ENCODE measurements at regions not wholly inside any gene's neighbourhood (a gene's known extent, or its start where the extent isn't known, plus 50 kb on each side); places are given as distances from the start of the nearest gene placed in this dataset.

GRCh38 chr2:139374296-139374850, 594.2 kb upstream of the NXPH2 start:
- Histone ChIP-seq H3K4me1 (ENCODE audit: control insufficient read depth in 5 of 5, insufficient read depth in 5 of 5, low read length in 5 of 5) (no peaks in the 10 kb centered on the region), H3K4me3 (no peak overlapping the region), H3K36me3 (ENCODE audit: control insufficient read depth in 4 of 4, insufficient read depth in 4 of 4, low read length in 4 of 4) (no peaks in the 10 kb centered on the region), H3K9me3 (ENCODE audit: control insufficient read depth in 4 of 4, insufficient read depth in 3 of 4, low read length in 3 of 4) (no peaks in the 10 kb centered on the region), H3K27ac (ENCODE audit: low read depth in 1 of 2, low read length in 1 of 2) (no peak overlapping the region), H3K9ac (ENCODE audit: insufficient read depth in 1 of 2, low read length in 2 of 2) (no peak overlapping the region), H3K27me3 (ENCODE audit: control insufficient read depth in 3 of 3, insufficient read depth in 3 of 3, low read length in 2 of 3) (no peaks in the 10 kb centered on the region)
- DNase-seq (no peak), ATAC-seq (ENCODE audit: insufficient read depth, low FRiP score) (no peak)
- WGBS, 2 donors: 75 to 82% methylated on average over 4 of the region's 4 CpGs
- TF ChIP-seq, protein P1, sequence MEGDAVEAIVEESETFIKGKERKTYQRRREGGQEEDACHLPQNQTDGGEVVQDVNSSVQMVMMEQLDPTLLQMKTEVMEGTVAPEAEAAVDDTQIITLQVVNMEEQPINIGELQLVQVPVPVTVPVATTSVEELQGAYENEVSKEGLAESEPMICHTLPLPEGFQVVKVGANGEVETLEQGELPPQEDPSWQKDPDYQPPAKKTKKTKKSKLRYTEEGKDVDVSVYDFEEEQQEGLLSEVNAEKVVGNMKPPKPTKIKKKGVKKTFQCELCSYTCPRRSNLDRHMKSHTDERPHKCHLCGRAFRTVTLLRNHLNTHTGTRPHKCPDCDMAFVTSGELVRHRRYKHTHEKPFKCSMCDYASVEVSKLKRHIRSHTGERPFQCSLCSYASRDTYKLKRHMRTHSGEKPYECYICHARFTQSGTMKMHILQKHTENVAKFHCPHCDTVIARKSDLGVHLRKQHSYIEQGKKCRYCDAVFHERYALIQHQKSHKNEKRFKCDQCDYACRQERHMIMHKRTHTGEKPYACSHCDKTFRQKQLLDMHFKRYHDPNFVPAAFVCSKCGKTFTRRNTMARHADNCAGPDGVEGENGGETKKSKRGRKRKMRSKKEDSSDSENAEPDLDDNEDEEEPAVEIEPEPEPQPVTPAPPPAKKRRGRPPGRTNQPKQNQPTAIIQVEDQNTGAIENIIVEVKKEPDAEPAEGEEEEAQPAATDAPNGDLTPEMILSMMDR (IDR thresholded peaks at IDR 0.05; ENCODE audit: control extremely low read depth, extremely low read depth): no peak

- Histone ChIP-seq H3K9ac (ENCODE audit: insufficient read depth in 1 of 2, low read length in 2 of 2) (no peak overlapping the region), H3K27me3 (ENCODE audit: control insufficient read depth in 3 of 3, insufficient read depth in 3 of 3, low read length in 2 of 3) (no peaks in the 10 kb centered on the region), H3K27ac (ENCODE audit: low read depth in 1 of 2, low read length in 1 of 2) (no peak overlapping the region), H3K4me3 (no peak overlapping the region), H3K4me1 (ENCODE audit: control insufficient read depth in 5 of 5, insufficient read depth in 5 of 5, low read length in 5 of 5) (no peaks in the 10 kb centered on the region), H3K36me3 (ENCODE audit: control insufficient read depth in 4 of 4, insufficient read depth in 4 of 4, low read length in 4 of 4) (no peaks in the 10 kb centered on the region), H3K9me3 (ENCODE audit: control insufficient read depth in 4 of 4, insufficient read depth in 3 of 4, low read length in 3 of 4) (no peaks in the 10 kb centered on the region)
- DNase-seq (no peak), ATAC-seq (ENCODE audit: insufficient read depth, low FRiP score) (no peak)
- TF ChIP-seq, protein P1 (IDR thresholded peaks at IDR 0.05; ENCODE audit: control extremely low read depth, extremely low read depth): no peak
- 76 to 77% methylated on average over 4 of the region's 4 CpGs for WGBS, 2 donors
These were observed 589.5 kb upstream of the NXPH2 start for GRCh38 chr2:139369423-139370409.

GRCh38 chr2:139367416-139367815, 587.2 kb upstream of the NXPH2 start:
- ATAC-seq (ENCODE audit: insufficient read depth, low FRiP score): no peak

More at GRCh38 chr2:139367416-139367815, 587.2 kb upstream of the NXPH2 start:
- Histone ChIP-seq H3K36me3 (ENCODE audit: control insufficient read depth in 4 of 4, insufficient read depth in 4 of 4, low read length in 4 of 4) (no peaks in the 10 kb centered on the region), H3K9me3 (ENCODE audit: control insufficient read depth in 4 of 4, insufficient read depth in 3 of 4, low read length in 3 of 4) (no peaks in the 10 kb centered on the region), H3K4me3 (no peak overlapping the region), H3K9ac (ENCODE audit: insufficient read depth in 1 of 2, low read length in 2 of 2) (no peak overlapping the region), H3K27ac (ENCODE audit: low read depth in 1 of 2, low read length in 1 of 2) (no peak overlapping the region), H3K27me3 (ENCODE audit: control insufficient read depth in 3 of 3, insufficient read depth in 3 of 3, low read length in 2 of 3) (no peaks in the 10 kb centered on the region), H3K4me1 (ENCODE audit: control insufficient read depth in 5 of 5, insufficient read depth in 5 of 5, low read length in 5 of 5) (no peaks in the 10 kb centered on the region)
- WGBS, 2 donors: 71 to 79% methylated on average over 6 of the region's 6 CpGs
- TF ChIP-seq, protein P1 (IDR thresholded peaks at IDR 0.05; ENCODE audit: control extremely low read depth, extremely low read depth): no peak
- no peak for DNase-seq

All from lung (tissue), 11 donors.